ENCODE measurements at regions not wholly inside any gene's neighbourhood (a gene's known extent, or its start where the extent isn't known, plus 50 kb on each side); places are given as distances from the start of the nearest gene placed in this dataset.

- intact Hi-C loops (cut with micrococcal nuclease; ENCODE audit: unreplicated experiment) = no loop called here
- CTCF ChIA-PET = no interaction called here
- Histone ChIP-seq H3K36me3 (ENCODE audit: insufficient read depth, low read length, poor library complexity, severe bottlenecking) (no peaks in the 10 kb centered on the region), H3K4me1 (ENCODE audit: insufficient read depth, low read length, poor library complexity, severe bottlenecking) (no peaks in the 10 kb centered on the region), H3K4me3 (ENCODE audit: low read depth, low read length, poor library complexity, severe bottlenecking) (no peak overlapping the region), H3K9me3 (ENCODE audit: low read depth, low read length, poor library complexity, severe bottlenecking) (peaks cover 2% of the 10 kb centered on the region), H3K27me3 (replicated peaks; ENCODE audit: insufficient read depth, low read depth, low read length, poor library complexity) (no peaks in the 10 kb centered on the region), H3K27ac (ENCODE audit: low read depth, low read length, poor library complexity, severe bottlenecking) (no peak overlapping the region)
- TF ChIP-seq EZH2 (IDR thresholded peaks at IDR 0.05; ENCODE audit: borderline replicate concordance, low read depth, low read length, poor library complexity, severe bottlenecking) (no peak), CTCF (conservative IDR thresholded peaks at IDR 0.05; ENCODE audit: low read depth, low read length) (no peak)
- no peak for DNase-seq (ENCODE audit: low spot score)
- no TSS peak for BruUV-seq (replicated peaks)
- POLR2A ChIA-PET (ENCODE audit: low non-redundant PET) = no interaction called here
Measured at GRCh38 chr22:19654338-19654987, 59.8 kb upstream of the SEPTIN5 start.

GRCh38 chr22:19655399-19655798 lies 58.9 kb upstream of the SEPTIN5 start:
- H3K4me3 ChIP-seq (ENCODE audit: low read depth, low read length, poor library complexity, severe bottlenecking) = no peak overlapping the region
- intact Hi-C loops (cut with micrococcal nuclease; ENCODE audit: unreplicated experiment) = no loop called here
- H3K27ac ChIP-seq (ENCODE audit: low read depth, low read length, poor library complexity, severe bottlenecking) = no peak overlapping the region
- no peaks in the 10 kb centered on the region for H3K27me3 ChIP-seq (replicated peaks; ENCODE audit: insufficient read depth, low read depth, low read length, poor library complexity)
- H3K36me3 ChIP-seq (ENCODE audit: insufficient read depth, low read length, poor library complexity, severe bottlenecking) = no peaks in the 10 kb centered on the region
- BruUV-seq (replicated peaks) = no TSS peak
- TF ChIP-seq EZH2 (IDR thresholded peaks at IDR 0.05; ENCODE audit: borderline replicate concordance, low read depth, low read length, poor library complexity, severe bottlenecking) (no peak), CTCF (conservative IDR thresholded peaks at IDR 0.05; ENCODE audit: low read depth, low read length) (no peak)
- ChIA-PET POLR2A (ENCODE audit: low non-redundant PET) (no interaction called here), CTCF (no interaction called here)
- DNase-seq (ENCODE audit: low spot score) = no peak
- no peaks in the 10 kb centered on the region for H3K4me1 ChIP-seq (ENCODE audit: insufficient read depth, low read length, poor library complexity, severe bottlenecking)
- H3K9me3 ChIP-seq (ENCODE audit: low read depth, low read length, poor library complexity, severe bottlenecking) = no peaks in the 10 kb centered on the region

- no peak for TF ChIP-seq CTCF (conservative IDR thresholded peaks at IDR 0.05; ENCODE audit: low read depth, low read length)
- TF ChIP-seq EZH2 (IDR thresholded peaks at IDR 0.05; ENCODE audit: borderline replicate concordance, low read depth, low read length, poor library complexity, severe bottlenecking) = no peak
- Histone ChIP-seq H3K4me3 (ENCODE audit: low read depth, low read length, poor library complexity, severe bottlenecking) (no peak overlapping the region), H3K36me3 (ENCODE audit: insufficient read depth, low read length, poor library complexity, severe bottlenecking) (no peaks in the 10 kb centered on the region), H3K9me3 (ENCODE audit: low read depth, low read length, poor library complexity, severe bottlenecking) (no peaks in the 10 kb centered on the region), H3K27ac (ENCODE audit: low read depth, low read length, poor library complexity, severe bottlenecking) (no peak overlapping the region), H3K27me3 (replicated peaks; ENCODE audit: insufficient read depth, low read depth, low read length, poor library complexity) (no peaks in the 10 kb centered on the region), H3K4me1 (ENCODE audit: insufficient read depth, low read length, poor library complexity, severe bottlenecking) (peaks cover 2% of the 10 kb centered on the region)
- ChIA-PET CTCF (no interaction called here), POLR2A (ENCODE audit: low non-redundant PET) (no interaction called here)
- no TSS peak for BruUV-seq (replicated peaks)
- DNase-seq (ENCODE audit: low spot score) = no peak
- intact Hi-C loops (cut with micrococcal nuclease; ENCODE audit: unreplicated experiment) = no loop called here
Measured at GRCh38 chr22:19656541-19657251, 57.6 kb upstream of the SEPTIN5 start.
